ENCODE measurements at regions not wholly inside any gene's neighbourhood (a gene's known extent, or its start where the extent isn't known, plus 50 kb on each side); places are given as distances from the start of the nearest gene placed in this dataset.

GRCh38 chr9:96158147-96158546, 143.8 kb downstream of the HSD17B3 start:
- H3F3A ChIP-seq (replicated peaks; ENCODE audit: low read depth) = no peaks in the 10 kb centered on the region
- H3K4me2 ChIP-seq = no peak overlapping the region
- H3K4me3 ChIP-seq = no peak overlapping the region
- TF ChIP-seq ZNF331 (CRISPR knock-in tag; IDR thresholded peaks at IDR 0.05; ENCODE audit: low read depth) (no peak), ZNF114 (CRISPR knock-in tag; IDR thresholded peaks at IDR 0.05) (no peak), ETS1 (IDR thresholded peaks at IDR 0.05) (no peak), EZH2 (IDR thresholded peaks at IDR 0.05; ENCODE audit: low read depth, unreplicated experiment) (no peak), CTCF (conservative IDR thresholded peaks at IDR 0.05; ENCODE audit: low read depth in 2 of 2) (no peak), CREB1 (CRISPR knock-in tag; IDR thresholded peaks at IDR 0.05; ENCODE audit: low read depth) (no peak), EZH2phosphoT487 (IDR thresholded peaks at IDR 0.05; ENCODE audit: unreplicated experiment) (no peak), STAT1 (IDR thresholded peaks at IDR 0.05; ENCODE audit: unreplicated experiment) (no peak), ZNF462 (CRISPR knock-in tag; IDR thresholded peaks at IDR 0.05) (no peak), JUNB (IDR thresholded peaks at IDR 0.05; ENCODE audit: unreplicated experiment) (no peak), REST (IDR thresholded peaks at IDR 0.05; ENCODE audit: unreplicated experiment) (no peak), NANOG (IDR thresholded peaks at IDR 0.05; ENCODE audit: borderline replicate concordance) (no peak), POLR2AphosphoS5 (IDR thresholded peaks at IDR 0.05; ENCODE audit: low read depth) (no peak)
- H3K27me3 ChIP-seq (ENCODE audit: insufficient read depth) = no peaks in the 10 kb centered on the region
- H3K27me3 Mint-ChIP-seq (ENCODE audit: insufficient read depth, low read depth, poor library complexity) = peaks cover 2% of the 10 kb centered on the region
- peak overlapping the region; percentile 18; the same call in 1 of the 2 replicates for H2AFZ ChIP-seq
- H4K20me1 ChIP-seq (replicated peaks; ENCODE audit: insufficient read depth) = no peaks in the 10 kb centered on the region
- DNase-seq (ENCODE audit: low spot score) (no peak), ATAC-seq (no peak)
- no peaks in the 10 kb centered on the region for H3K36me3 Mint-ChIP-seq (ENCODE audit: low read depth)
- no peak overlapping the region for H3K27ac ChIP-seq (ENCODE audit: low read depth)
- H3K9me2 ChIP-seq (ENCODE audit: insufficient read depth) = peaks cover 9% of the 10 kb centered on the region; the same call in 1 of the 2 replicates
- H3K36me3 ChIP-seq (ENCODE audit: insufficient read depth) = no peaks in the 10 kb centered on the region
- peaks cover 12% of the 10 kb centered on the region for H3K4me1 Mint-ChIP-seq
- H3K79me2 ChIP-seq (replicated peaks; ENCODE audit: insufficient read depth) = no peaks in the 10 kb centered on the region
- H3K27ac Mint-ChIP-seq = no peak overlapping the region
- no peaks in the 10 kb centered on the region; the same call in 2 of the 3 replicates for H3K9me3 Mint-ChIP-seq
- no peak overlapping the region for H3K4me3 Mint-ChIP-seq
- peaks cover 3% of the 10 kb centered on the region; the same call in 1 of the 2 replicates for H3K4me1 ChIP-seq (ENCODE audit: insufficient read depth)
